Uterus (tissue), 3 donors: ENCODE measurements at regions not wholly inside any gene's neighbourhood (a gene's known extent, or its start where the extent isn't known, plus 50 kb on each side); places are given as distances from the start of the nearest gene placed in this dataset.
A peak's percentile ranks its signal among the peaks of the same experiment; 100 is the strongest.

ENCODE experiments used
- DNase-seq, 2 donors: peaks; one replicate each; pipeline ENCODE4 v3.0.0-alpha.2; 2019 to 2020
- H3K27ac ChIP-seq, 2 donors: fragments of 200-600 bp; sonication (generic); 1 replicate in 1 of 2; 2 replicates in 1 of 2; pipeline ENCODE4 v1.5.1; 2016 to 2018
- H3K27me3 ChIP-seq, 2 donors: fragments of 200-600 bp; sonication (generic); one replicate each; pipeline ENCODE4 v1.5.1; 2018 to 2019; ENCODE audit warnings: control low read depth in 1 of 2
- H3K36me3 ChIP-seq, 2 donors: fragments of 200-600 bp; sonication (generic); one replicate each; pipeline ENCODE4 v1.5.1; 2019; ENCODE audit warnings: control low read depth in 1 of 2
- H3K4me1 ChIP-seq, 2 donors: fragments of 200-600 bp; sonication (generic); one replicate each; pipeline ENCODE4 v1.5.1; 2018 to 2019; ENCODE audit warnings: control low read depth in 1 of 2
- H3K4me3 ChIP-seq, 2 donors: fragments of 200-600 bp; sonication (generic); 1 replicate in 1 of 2; 2 replicates in 1 of 2; pipeline ENCODE4 v1.5.1; 2018 to 2019; ENCODE audit warnings: mild to moderate bottlenecking in 1 of 2
- H3K9me3 ChIP-seq, 2 donors: fragments of 200-600 bp; sonication (generic); one replicate each; pipeline ENCODE4 v1.5.1; 2019; ENCODE audit warnings: control low read depth in 1 of 2
- CTCF ChIP-seq, 4 experiments: fragments of 200-600 bp in 2 of 4; fragments of 450-650 bp in 2 of 4; sonication (generic) in 2 of 4; IDR thresholded peaks; one replicate each; pipeline ENCODE4 v1.5.1; 2016 to 2019; ENCODE audit warnings: antibody characterized with exemption in 4 of 4, mild to moderate bottlenecking in 2 of 4, moderate library complexity in 1 of 4
- POLR2A ChIP-seq, 2 donors: fragments of 450-650 bp; IDR thresholded peaks; one replicate each; pipeline ENCODE4 v1.6.1; 2016; ENCODE audit warnings: antibody characterized with exemption in 2 of 2, mild to moderate bottlenecking in 1 of 2, moderate library complexity in 1 of 2
- intact Hi-C: fragments of 100-400 bp; cut with DNase I; formaldehyde crosslinking; loops from one replicate; pipeline ENCODE4 v1.15.1; 2023; ENCODE audit warnings: low total_unique reads
- donor health status: DM: yes; HTN: yes; CAD: no.

- H3K4me3 ChIP-seq = no peak overlapping the region
- intact Hi-C loops = no loop called here
- no peaks in the 10 kb centered on the region for H3K27me3 ChIP-seq
- peaks cover 0 to 6% of the 10 kb centered on the region in 2 donors for H3K4me1 ChIP-seq
- DNase-seq = peak in 1 of 2 donors; percentile 69
- no peaks in the 10 kb centered on the region for H3K36me3 ChIP-seq
- TF ChIP-seq CTCF (IDR thresholded peaks at IDR 0.05) = peak in 1 of 4 experiments; percentile 10
- TF ChIP-seq POLR2A (IDR thresholded peaks at IDR 0.05) = no peak
- H3K9me3 ChIP-seq = no peaks in the 10 kb centered on the region
- peak overlapping the region; percentile 80 to 83 for H3K27ac ChIP-seq
Observed at GRCh38 chr13:40259899-40260298, 406.5 kb downstream of the FOXO1 start.

GRCh38 chr13:40261336-40261735 lies 405.1 kb downstream of the FOXO1 start:
- H3K4me3 ChIP-seq = no peak overlapping the region
- H3K4me1 ChIP-seq = peaks cover 0 to 6% of the 10 kb centered on the region in 2 donors
- no peaks in the 10 kb centered on the region for H3K9me3 ChIP-seq
- intact Hi-C loops = no loop called here
- no peaks in the 10 kb centered on the region for H3K27me3 ChIP-seq
- no peaks in the 10 kb centered on the region for H3K36me3 ChIP-seq
- TF ChIP-seq CTCF (IDR thresholded peaks at IDR 0.05) (no peak), POLR2A (IDR thresholded peaks at IDR 0.05) (no peak)
- peak overlapping the region in 1 of 2 donors; percentile 83 for H3K27ac ChIP-seq
- DNase-seq = no peak

- H3K27me3 ChIP-seq = no peaks in the 10 kb centered on the region
- TF ChIP-seq POLR2A (IDR thresholded peaks at IDR 0.05) (no peak), CTCF (IDR thresholded peaks at IDR 0.05) (no peak)
- H3K27ac ChIP-seq = peak overlapping the region in 1 of 2 donors; percentile 83
- no peaks in the 10 kb centered on the region for H3K36me3 ChIP-seq
- intact Hi-C loops = no loop called here
- no peak for DNase-seq
- no peak overlapping the region for H3K4me3 ChIP-seq
- peaks cover 0 to 6% of the 10 kb centered on the region in 2 donors for H3K4me1 ChIP-seq
- no peaks in the 10 kb centered on the region for H3K9me3 ChIP-seq
Observed at GRCh38 chr13:40261947-40262346, 404.5 kb downstream of the FOXO1 start.

- TF ChIP-seq POLR2A (IDR thresholded peaks at IDR 0.05) (no peak), CTCF (IDR thresholded peaks at IDR 0.05) (no peak)
- Histone ChIP-seq H3K9me3 (no peaks in the 10 kb centered on the region), H3K27me3 (no peaks in the 10 kb centered on the region), H3K27ac (peak overlapping the region in 1 of 2 donors; percentile 6), H3K4me3 (no peak overlapping the region), H3K36me3 (no peaks in the 10 kb centered on the region), H3K4me1 (peaks cover 0 to 16% of the 10 kb centered on the region in 2 donors)
- DNase-seq = peak; percentile 55 to 56
- intact Hi-C loops = no loop called here
Observed at GRCh38 chr13:40269086-40269485, 397.4 kb downstream of the FOXO1 start.

GRCh38 chr13:40270726-40271125 lies 395.7 kb downstream of the FOXO1 start:
- Histone ChIP-seq H3K36me3 (no peaks in the 10 kb centered on the region), H3K4me1 (peaks cover 0 to 16% of the 10 kb centered on the region in 2 donors), H3K27me3 (no peaks in the 10 kb centered on the region), H3K9me3 (no peaks in the 10 kb centered on the region), H3K27ac (peak overlapping the region; percentile 77 to 88), H3K4me3 (no peak overlapping the region)
- TF ChIP-seq POLR2A (IDR thresholded peaks at IDR 0.05) (no peak), CTCF (IDR thresholded peaks at IDR 0.05) (no peak)
- DNase-seq = no peak
- intact Hi-C loops = no loop called here
